ENCODE measurements at regions not wholly inside any gene's neighbourhood (a gene's known extent, or its start where the extent isn't known, plus 50 kb on each side); places are given as distances from the start of the nearest gene placed in this dataset.
A peak's percentile ranks its signal among the peaks of the same experiment; 100 is the strongest.
"Not testable (repeated sequence)": the region's sequence is repeated elsewhere in the genome, so short reads cannot be mapped to it uniquely, and the experiment has no call there.

DNA sequence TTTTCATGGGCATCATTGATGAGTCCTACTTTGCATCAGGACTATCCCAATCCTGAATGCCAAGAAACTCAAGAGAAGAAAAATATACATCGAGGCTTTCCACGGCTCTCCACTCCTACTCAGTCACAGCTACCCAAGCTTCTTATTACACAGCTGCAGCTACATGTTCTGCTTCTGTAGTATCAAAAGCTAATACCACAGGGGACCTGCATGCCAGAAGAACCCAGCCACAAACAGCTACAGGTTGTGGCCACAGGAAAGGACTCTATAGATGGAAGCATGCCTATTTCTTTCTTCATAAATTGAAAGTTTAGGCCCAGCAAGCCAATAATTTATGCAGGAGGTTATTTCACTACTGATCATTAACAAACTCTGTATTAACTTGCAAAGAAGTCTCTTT is 209.7 kb upstream of the EGLN3 start:
- Mint-ChIP-seq H3K27ac (no peak overlapping the region), H3K27me3 (no peaks in the 10 kb centered on the region), H3K4me1 (ENCODE audit: low read depth) (no peaks in the 10 kb centered on the region), H3K9me3 (ENCODE audit: low read depth) (no peaks in the 10 kb centered on the region), H3K4me3 (ENCODE audit: low read depth) (no peak overlapping the region), H3K36me3 (ENCODE audit: insufficient read depth) (no peaks in the 10 kb centered on the region)
- DNase-seq (ENCODE audit: low spot score, unreplicated experiment), result no peak
- TF ChIP-seq, protein P1, sequence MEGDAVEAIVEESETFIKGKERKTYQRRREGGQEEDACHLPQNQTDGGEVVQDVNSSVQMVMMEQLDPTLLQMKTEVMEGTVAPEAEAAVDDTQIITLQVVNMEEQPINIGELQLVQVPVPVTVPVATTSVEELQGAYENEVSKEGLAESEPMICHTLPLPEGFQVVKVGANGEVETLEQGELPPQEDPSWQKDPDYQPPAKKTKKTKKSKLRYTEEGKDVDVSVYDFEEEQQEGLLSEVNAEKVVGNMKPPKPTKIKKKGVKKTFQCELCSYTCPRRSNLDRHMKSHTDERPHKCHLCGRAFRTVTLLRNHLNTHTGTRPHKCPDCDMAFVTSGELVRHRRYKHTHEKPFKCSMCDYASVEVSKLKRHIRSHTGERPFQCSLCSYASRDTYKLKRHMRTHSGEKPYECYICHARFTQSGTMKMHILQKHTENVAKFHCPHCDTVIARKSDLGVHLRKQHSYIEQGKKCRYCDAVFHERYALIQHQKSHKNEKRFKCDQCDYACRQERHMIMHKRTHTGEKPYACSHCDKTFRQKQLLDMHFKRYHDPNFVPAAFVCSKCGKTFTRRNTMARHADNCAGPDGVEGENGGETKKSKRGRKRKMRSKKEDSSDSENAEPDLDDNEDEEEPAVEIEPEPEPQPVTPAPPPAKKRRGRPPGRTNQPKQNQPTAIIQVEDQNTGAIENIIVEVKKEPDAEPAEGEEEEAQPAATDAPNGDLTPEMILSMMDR (IDR thresholded peaks at IDR 0.05; ENCODE audit: unreplicated experiment), result no peak

DNA sequence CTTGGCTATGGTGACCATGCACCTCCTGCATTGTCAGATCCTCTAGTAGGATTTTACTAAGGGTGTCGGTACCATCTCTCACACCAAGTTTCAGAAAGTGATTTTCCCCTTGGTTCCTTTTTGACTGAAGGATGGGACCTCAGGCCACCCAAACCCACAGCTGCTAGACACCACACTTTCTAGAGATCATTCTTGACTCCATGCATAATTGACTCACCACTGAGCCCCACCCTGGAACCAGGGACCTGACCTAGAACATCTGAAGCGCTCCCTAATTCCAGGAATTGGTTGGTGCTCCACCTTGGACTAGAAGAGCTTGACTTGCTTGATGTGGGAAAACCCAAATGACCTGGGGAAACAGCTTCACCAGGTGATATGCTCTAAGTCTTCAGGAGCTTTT is 206.8 kb upstream of the EGLN3 start:
- Mint-ChIP-seq H3K27me3 (no peaks in the 10 kb centered on the region), H3K4me3 (ENCODE audit: low read depth) (no peak overlapping the region), H3K27ac (no peak overlapping the region), H3K9me3 (ENCODE audit: low read depth) (no peaks in the 10 kb centered on the region), H3K4me1 (ENCODE audit: low read depth) (no peaks in the 10 kb centered on the region), H3K36me3 (ENCODE audit: insufficient read depth) (no peaks in the 10 kb centered on the region)
- no peak for DNase-seq (ENCODE audit: low spot score, unreplicated experiment)
- TF ChIP-seq, protein P1 (IDR thresholded peaks at IDR 0.05; ENCODE audit: unreplicated experiment), result no peak

DNA sequence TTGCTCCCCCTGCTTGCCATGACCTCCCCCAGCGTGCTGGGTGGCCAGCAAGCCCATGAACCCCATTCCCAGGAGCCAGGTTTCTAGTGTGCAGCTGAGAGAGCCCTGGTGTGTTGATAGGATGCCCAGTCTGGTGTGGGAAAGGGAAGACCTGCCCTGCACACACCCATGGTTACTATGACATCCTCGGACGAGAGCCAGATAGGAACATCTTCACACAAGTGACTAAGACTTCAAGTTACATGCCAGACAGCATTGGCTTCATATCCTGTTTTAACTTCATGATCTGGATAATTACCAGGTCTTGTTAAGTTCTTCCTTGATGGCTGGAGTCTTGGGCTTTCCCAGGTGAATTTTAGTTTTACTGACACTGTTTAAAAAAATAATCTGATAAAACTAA is 196.6 kb upstream of the EGLN3 start:
- TF ChIP-seq, protein P1 (IDR thresholded peaks at IDR 0.05; ENCODE audit: unreplicated experiment), result no peak
- no peak overlapping the region for H3K27ac Mint-ChIP-seq
- H3K4me3 Mint-ChIP-seq (ENCODE audit: low read depth), result no peak overlapping the region
- DNase-seq (ENCODE audit: low spot score, unreplicated experiment), result no peak
- H3K9me3 Mint-ChIP-seq (ENCODE audit: low read depth), result peaks cover 35% of the 10 kb centered on the region
- H3K27me3 Mint-ChIP-seq, result peaks cover 3% of the 10 kb centered on the region
- peaks cover 3% of the 10 kb centered on the region for H3K36me3 Mint-ChIP-seq (ENCODE audit: insufficient read depth)
- no peaks in the 10 kb centered on the region for H3K4me1 Mint-ChIP-seq (ENCODE audit: low read depth)

DNA sequence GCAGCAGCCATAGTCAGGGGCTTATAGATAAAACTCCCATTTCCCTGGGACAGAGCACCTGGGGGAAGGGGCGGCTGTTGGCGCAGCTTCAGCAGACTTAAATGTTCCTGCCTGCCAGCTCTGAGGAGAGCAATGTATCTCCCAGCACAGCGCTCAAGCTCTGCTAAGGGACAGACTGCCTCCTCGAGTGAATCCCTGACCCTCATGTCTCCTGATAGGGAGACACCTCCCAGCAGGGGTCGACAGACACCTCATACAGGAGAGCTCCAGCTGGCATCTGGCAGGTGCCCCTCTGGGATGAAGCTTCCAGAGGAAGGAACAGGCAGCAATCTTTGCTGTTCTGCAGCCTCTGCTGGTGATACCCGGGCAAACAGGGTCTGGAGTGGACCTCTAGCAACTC is 189.3 kb upstream of the EGLN3 start:
- Mint-ChIP-seq H3K36me3 (ENCODE audit: insufficient read depth) (peaks cover 11% of the 10 kb centered on the region), H3K27ac (peak overlapping the region; percentile 9), H3K4me1 (ENCODE audit: low read depth) (peaks cover 13% of the 10 kb centered on the region), H3K9me3 (ENCODE audit: low read depth) (peaks cover 38% of the 10 kb centered on the region)
- not testable (repeated sequence) for H3K27me3 Mint-ChIP-seq; DNase-seq (ENCODE audit: low spot score, unreplicated experiment); H3K4me3 Mint-ChIP-seq (ENCODE audit: low read depth)

DNA sequence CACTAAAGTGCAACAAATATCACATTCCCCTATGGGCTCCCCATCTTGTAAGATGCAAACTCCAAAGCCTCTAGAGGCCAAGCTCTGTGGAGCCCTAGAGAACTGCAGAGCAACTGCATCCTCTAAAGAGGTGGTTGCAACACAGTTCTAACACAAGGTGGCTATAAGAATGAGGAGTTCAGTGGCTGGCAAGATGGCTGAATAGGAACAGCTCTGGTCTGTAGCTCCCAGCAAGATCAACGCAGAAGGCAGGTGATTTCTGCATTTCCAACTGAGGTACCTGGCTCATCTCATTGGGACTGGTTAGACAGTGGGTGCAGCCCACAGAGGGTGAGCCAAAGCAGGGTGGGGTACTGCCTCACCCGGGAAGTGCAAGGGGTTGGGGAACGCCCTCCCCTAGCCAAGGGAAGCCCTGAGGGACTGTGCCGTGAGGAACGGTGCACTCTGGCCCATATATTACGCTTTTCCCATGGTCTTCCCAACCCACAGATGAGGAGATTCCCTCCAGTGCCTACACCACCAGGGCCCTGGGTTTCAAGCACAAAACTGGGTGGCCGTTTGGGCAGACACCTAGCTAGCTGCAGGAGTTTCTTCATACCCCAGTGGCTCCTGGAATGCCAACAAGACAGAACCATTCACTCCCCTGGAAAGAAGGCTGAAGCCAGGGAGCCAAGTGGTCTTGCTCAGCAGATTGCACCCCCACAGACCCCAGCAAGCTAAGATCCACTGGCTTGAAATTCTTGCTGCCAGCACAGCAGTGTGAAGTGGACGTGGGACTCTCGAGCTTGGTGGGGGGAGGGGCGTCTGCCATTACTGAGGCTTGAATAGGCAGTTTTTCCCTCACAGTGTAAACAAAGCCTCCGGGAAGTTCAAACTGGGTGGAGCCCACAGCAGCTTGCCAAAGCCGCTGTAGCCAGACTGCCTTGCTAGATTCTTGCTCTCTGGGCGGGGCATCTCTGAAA is 188.6 kb upstream of the EGLN3 start:
- DNase-seq (ENCODE audit: low spot score, unreplicated experiment), result peak; percentile 15
- H3K4me3 Mint-ChIP-seq (ENCODE audit: low read depth); H3K27me3 Mint-ChIP-seq: not testable (repeated sequence)
- peak overlapping the region; percentile 9 for H3K27ac Mint-ChIP-seq
- H3K9me3 Mint-ChIP-seq (ENCODE audit: low read depth), result peaks cover 33% of the 10 kb centered on the region
- peaks cover 13% of the 10 kb centered on the region for H3K4me1 Mint-ChIP-seq (ENCODE audit: low read depth)
- H3K36me3 Mint-ChIP-seq (ENCODE audit: insufficient read depth), result peaks cover 11% of the 10 kb centered on the region

DNA sequence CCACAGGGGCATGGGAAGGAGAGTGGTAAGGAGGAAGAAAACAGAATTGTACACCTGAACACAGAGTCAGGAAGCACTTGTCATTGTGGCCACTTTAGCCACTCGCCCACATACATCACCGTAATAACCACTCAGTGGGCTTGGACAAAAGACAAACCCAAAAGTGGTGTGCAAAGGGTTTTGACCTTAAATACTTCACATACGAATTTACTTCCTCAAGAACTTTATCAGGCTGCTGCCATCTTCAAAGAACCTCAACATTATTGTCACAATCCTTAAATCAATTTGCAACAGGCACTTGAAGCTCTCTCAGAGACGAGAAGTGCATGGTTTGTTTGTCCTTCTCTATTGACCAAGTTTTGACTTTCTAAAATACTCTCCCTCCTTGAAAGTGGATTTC is 187.3 kb upstream of the EGLN3 start:
- TF ChIP-seq, protein P1 (IDR thresholded peaks at IDR 0.05; ENCODE audit: unreplicated experiment), result no peak
- H3K27me3 Mint-ChIP-seq, result peaks cover 4% of the 10 kb centered on the region
- H3K9me3 Mint-ChIP-seq (ENCODE audit: low read depth), result peaks cover 23% of the 10 kb centered on the region
- peaks cover 10% of the 10 kb centered on the region for H3K36me3 Mint-ChIP-seq (ENCODE audit: insufficient read depth)
- no peak overlapping the region for H3K4me3 Mint-ChIP-seq (ENCODE audit: low read depth)
- no peak overlapping the region for H3K27ac Mint-ChIP-seq
- H3K4me1 Mint-ChIP-seq (ENCODE audit: low read depth), result peaks cover 13% of the 10 kb centered on the region
- DNase-seq (ENCODE audit: low spot score, unreplicated experiment), result no peak
